K562 (cell line): ENCODE measurements at regions not wholly inside any gene's neighbourhood (a gene's known extent, or its start where the extent isn't known, plus 50 kb on each side); places are given as distances from the start of the nearest gene placed in this dataset.

ENCODE experiments used
- CEBPB ChIP-seq: fragments of 450-650 bp; IDR thresholded peaks from 2 replicates; pipeline ENCODE4 v1.6.1; 2016; ENCODE audit warnings: missing genetic modification characterization, missing compliant biosample characterization
- EZH2 ChIP-seq: IDR thresholded peaks from 2 replicates; pipeline ENCODE4 v1.6.1; 2012; ENCODE audit warnings: low read depth, mild to moderate bottlenecking, inconsistent platforms, low read length, borderline replicate concordance
- FOXJ3 ChIP-seq: sonication (generic); formaldehyde crosslinking; IDR thresholded peaks from 2 replicates; pipeline ENCODE4 v1.4.0; 2020; ENCODE audit warnings: mild to moderate bottlenecking, missing genetic modification reagents
- MEIS2 ChIP-seq: fragments of 450-650 bp; IDR thresholded peaks from 2 replicates; pipeline ENCODE4 v1.6.1; 2014; ENCODE audit warnings: mild to moderate bottlenecking; ENCODE audit not compliant: partially characterized antibody
- POLR2AphosphoS5 ChIP-seq: IDR thresholded peaks from 2 replicates; pipeline ENCODE4 v1.6.1; 2011; ENCODE audit warnings: mild to moderate bottlenecking, low read depth, low read length, moderate library complexity; ENCODE audit not compliant: control insufficient read depth, insufficient read depth
- RAD21 ChIP-seq, 2 experiments: fragments of 250-450 bp in 1 of 2; fragments of 450-650 bp in 1 of 2; sonication (Bioruptor Pico) in 1 of 2; formaldehyde crosslinking in 1 of 2; IDR thresholded peaks in 1 of 2; conservative IDR thresholded peaks in 1 of 2; 2 replicates each; pipeline versions ENCODE4 v1.4.0 to v1.8.0; 2020 to 2022; ENCODE audit warnings: mild to moderate bottlenecking in 2 of 2, moderate library complexity in 1 of 2
- SP1 ChIP-seq: sonication (generic); formaldehyde crosslinking; IDR thresholded peaks from 2 replicates; pipeline ENCODE4 v1.8.1; 2022; ENCODE audit warnings: mild to moderate bottlenecking, missing genetic modification reagents
- XRCC3 ChIP-seq: fragments of 450-650 bp; IDR thresholded peaks from 2 replicates; pipeline ENCODE4 v1.6.1; 2017; ENCODE audit warnings: mild to moderate bottlenecking, moderate library complexity
- ZC3H8 ChIP-seq: fragments of 450-650 bp; IDR thresholded peaks from 2 replicates; pipeline ENCODE4 v1.6.1; 2017
- TF ChIP-seq, protein P1 (sequence below): fragments of 450-650 bp; IDR thresholded peaks from 2 replicates; pipeline ENCODE4 v1.6.1; 2016; ENCODE audit warnings: low read depth
- TF ChIP-seq, protein P2 (sequence below), 3 experiments: IDR thresholded peaks in 2 of 3; conservative IDR thresholded peaks in 1 of 3; 2 replicates each; pipeline ENCODE4 v1.5.1; 2011 to 2012; ENCODE audit warnings: low read length in 3 of 3, mild to moderate bottlenecking in 3 of 3, control low read depth in 2 of 3, improper control_type of control experiment in 1 of 3, inconsistent platforms in 1 of 3, low read depth in 1 of 3, mixed read lengths in 1 of 3, moderate library complexity in 1 of 3; ENCODE audit not compliant: insufficient read depth in 2 of 3
- TF ChIP-seq, protein P3 (sequence below): fragments of 250-450 bp; sonication (Bioruptor Pico); IDR thresholded peaks from 2 replicates; pipeline ENCODE4 v1.8.0; 2021; ENCODE audit warnings: borderline replicate concordance, mild to moderate bottlenecking, moderate library complexity; ENCODE audit not compliant: poor library complexity, severe bottlenecking
- TF ChIP-seq, protein P4 (sequence below), 2 experiments: fragments of 450-650 bp in 1 of 2; sonication (generic) in 1 of 2; formaldehyde crosslinking in 1 of 2; IDR thresholded peaks in 1 of 2; conservative IDR thresholded peaks in 1 of 2; 2 replicates each; pipeline versions ENCODE4 v1.6.1 to v1.8.1; 2016 to 2023; ENCODE audit warnings: mild to moderate bottlenecking in 2 of 2, moderate library complexity in 2 of 2, inconsistent platforms in 1 of 2, missing genetic modification reagents in 1 of 2
- TF ChIP-seq, protein P5 (sequence below): fragments of 450-650 bp; IDR thresholded peaks from 2 replicates; pipeline ENCODE4 v1.6.1; 2016; ENCODE audit warnings: antibody characterized with exemption

DNA sequence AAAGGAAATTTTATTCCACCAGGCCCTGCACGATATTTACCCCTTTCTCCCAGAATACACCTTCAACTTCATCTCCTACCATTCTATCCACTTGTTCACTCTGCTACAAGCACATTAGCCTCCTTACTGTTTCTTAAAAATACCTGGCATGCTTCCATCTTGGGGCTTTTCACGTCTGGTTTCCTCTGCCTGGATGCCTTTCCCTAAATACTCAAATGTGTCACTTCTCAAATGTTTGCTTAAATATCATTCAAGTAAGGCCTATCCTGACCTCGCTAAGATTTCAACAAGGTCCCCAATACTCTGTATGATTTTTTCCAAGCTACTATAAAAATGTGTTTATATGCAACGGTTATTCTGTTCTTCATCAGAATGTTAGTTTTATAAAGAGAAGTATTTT, 433.0 kb upstream of the CHAC2 start:
- TF ChIP-seq POLR2AphosphoS5 (no peak), XRCC3 (no peak), CEBPB (tag) (no peak), MEIS2 (no peak), EZH2 (no peak), ZC3H8 (no peak), SP1 (CRISPR knock-in tag) (no peak), RAD21 (CRISPR knock-in tag; conservative IDR thresholded peaks at IDR 0.05 in 1 of 2, IDR thresholded peaks at IDR 0.05 in 1 of 2) (no peak), FOXJ3 (CRISPR knock-in tag) (no peak)
- TF ChIP-seq, protein P1, sequence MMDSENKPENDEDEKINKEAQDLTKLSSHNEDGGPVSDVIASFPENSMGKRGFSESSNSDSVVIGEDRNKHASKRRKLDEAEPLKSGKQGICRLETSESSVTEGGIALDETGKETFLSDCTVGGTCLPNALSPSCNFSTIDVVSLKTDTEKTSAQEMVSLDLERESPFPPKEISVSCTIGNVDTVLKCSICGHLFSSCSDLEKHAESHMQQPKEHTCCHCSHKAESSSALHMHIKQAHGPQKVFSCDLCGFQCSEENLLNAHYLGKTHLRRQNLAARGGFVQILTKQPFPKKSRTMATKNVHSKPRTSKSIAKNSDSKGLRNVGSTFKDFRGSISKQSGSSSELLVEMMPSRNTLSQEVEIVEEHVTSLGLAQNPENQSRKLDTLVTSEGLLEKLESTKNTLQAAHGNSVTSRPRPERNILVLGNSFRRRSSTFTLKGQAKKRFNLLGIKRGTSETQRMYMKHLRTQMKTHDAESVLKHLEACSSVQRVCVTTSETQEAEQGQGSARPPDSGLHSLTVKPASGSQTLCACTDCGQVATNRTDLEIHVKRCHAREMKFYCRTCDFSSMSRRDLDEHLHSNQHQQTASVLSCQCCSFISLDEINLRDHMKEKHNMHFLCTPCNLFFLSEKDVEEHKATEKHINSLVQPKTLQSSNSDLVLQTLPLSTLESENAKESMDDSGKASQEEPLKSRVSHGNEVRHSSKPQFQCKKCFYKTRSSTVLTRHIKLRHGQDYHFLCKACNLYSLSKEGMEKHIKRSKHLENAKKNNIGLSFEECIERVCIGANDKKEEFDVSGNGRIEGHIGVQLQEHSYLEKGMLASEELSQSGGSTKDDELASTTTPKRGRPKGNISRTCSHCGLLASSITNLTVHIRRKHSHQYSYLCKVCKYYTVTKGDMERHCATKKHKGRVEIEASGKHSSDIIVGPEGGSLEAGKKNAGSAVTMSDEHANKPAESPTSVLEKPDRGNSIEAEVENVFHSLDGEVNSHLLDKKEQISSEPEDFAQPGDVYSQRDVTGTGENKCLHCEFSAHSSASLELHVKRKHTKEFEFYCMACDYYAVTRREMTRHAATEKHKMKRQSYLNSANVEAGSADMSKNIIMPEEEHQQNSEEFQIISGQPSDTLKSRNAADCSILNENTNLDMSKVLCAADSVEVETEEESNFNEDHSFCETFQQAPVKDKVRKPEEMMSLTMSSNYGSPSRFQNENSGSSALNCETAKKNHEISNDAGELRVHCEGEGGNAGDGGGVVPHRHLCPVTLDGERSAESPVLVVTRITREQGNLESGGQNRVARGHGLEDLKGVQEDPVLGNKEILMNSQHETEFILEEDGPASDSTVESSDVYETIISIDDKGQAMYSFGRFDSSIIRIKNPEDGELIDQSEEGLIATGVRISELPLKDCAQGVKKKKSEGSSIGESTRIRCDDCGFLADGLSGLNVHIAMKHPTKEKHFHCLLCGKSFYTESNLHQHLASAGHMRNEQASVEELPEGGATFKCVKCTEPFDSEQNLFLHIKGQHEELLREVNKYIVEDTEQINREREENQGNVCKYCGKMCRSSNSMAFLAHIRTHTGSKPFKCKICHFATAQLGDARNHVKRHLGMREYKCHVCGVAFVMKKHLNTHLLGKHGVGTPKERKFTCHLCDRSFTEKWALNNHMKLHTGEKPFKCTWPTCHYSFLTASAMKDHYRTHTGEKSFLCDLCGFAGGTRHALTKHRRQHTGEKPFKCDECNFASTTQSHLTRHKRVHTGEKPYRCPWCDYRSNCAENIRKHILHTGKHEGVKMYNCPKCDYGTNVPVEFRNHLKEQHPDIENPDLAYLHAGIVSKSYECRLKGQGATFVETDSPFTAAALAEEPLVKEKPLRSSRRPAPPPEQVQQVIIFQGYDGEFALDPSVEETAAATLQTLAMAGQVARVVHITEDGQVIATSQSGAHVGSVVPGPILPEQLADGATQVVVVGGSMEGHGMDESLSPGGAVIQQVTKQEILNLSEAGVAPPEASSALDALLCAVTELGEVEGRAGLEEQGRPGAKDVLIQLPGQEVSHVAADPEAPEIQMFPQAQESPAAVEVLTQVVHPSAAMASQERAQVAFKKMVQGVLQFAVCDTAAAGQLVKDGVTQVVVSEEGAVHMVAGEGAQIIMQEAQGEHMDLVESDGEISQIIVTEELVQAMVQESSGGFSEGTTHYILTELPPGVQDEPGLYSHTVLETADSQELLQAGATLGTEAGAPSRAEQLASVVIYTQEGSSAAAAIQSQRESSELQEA: no peak
- TF ChIP-seq, protein P2, sequence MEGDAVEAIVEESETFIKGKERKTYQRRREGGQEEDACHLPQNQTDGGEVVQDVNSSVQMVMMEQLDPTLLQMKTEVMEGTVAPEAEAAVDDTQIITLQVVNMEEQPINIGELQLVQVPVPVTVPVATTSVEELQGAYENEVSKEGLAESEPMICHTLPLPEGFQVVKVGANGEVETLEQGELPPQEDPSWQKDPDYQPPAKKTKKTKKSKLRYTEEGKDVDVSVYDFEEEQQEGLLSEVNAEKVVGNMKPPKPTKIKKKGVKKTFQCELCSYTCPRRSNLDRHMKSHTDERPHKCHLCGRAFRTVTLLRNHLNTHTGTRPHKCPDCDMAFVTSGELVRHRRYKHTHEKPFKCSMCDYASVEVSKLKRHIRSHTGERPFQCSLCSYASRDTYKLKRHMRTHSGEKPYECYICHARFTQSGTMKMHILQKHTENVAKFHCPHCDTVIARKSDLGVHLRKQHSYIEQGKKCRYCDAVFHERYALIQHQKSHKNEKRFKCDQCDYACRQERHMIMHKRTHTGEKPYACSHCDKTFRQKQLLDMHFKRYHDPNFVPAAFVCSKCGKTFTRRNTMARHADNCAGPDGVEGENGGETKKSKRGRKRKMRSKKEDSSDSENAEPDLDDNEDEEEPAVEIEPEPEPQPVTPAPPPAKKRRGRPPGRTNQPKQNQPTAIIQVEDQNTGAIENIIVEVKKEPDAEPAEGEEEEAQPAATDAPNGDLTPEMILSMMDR (IDR thresholded peaks at IDR 0.05 in 2 of 3, conservative IDR thresholded peaks at IDR 0.05 in 1 of 3; ENCODE audit: insufficient read depth in 2 of 3, low read depth in 1 of 3, low read length in 3 of 3): no peak
- TF ChIP-seq, protein P3, sequence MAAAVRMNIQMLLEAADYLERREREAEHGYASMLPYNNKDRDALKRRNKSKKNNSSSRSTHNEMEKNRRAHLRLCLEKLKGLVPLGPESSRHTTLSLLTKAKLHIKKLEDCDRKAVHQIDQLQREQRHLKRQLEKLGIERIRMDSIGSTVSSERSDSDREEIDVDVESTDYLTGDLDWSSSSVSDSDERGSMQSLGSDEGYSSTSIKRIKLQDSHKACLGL (CRISPR knock-in tag): no peak
- TF ChIP-seq, protein P4, sequence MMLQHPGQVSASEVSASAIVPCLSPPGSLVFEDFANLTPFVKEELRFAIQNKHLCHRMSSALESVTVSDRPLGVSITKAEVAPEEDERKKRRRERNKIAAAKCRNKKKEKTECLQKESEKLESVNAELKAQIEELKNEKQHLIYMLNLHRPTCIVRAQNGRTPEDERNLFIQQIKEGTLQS (IDR thresholded peaks at IDR 0.05): no peak
- TF ChIP-seq, protein P4 (CRISPR knock-in tag; conservative IDR thresholded peaks at IDR 0.05): no peak
- TF ChIP-seq, protein P5, sequence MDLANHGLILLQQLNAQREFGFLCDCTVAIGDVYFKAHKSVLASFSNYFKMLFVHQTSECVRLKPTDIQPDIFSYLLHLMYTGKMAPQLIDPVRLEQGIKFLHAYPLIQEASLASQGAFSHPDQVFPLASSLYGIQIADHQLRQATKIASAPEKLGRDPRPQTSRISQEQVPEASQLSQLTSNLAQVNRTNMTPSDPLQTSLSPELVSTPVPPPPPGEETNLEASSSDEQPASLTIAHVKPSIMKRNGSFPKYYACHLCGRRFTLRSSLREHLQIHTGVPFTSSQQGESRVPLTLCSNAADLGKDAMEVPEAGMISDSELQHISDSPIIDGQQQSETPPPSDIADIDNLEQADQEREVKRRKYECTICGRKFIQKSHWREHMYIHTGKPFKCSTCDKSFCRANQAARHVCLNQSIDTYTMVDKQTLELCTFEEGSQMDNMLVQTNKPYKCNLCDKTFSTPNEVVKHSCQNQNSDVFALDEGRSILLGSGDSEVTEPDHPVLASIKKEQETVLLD: no peak
